A673 (cell line): ENCODE measurements at regions not wholly inside any gene's neighbourhood (a gene's known extent, or its start where the extent isn't known, plus 50 kb on each side); places are given as distances from the start of the nearest gene placed in this dataset.

Experiments
- BruUV-seq: library from RNA; stranded (reverse); fragments of 400-500 nt; replicated peaks from 2 replicates; lab custom pipeline; 2021; lab: Mats Ljungman, UMichigan
- CTCF ChIA-PET: fragments of 300-600 bp; sonication (Branson Sonifier 250); formaldehyde crosslinking; loops from one replicate; lab custom pipeline; 2022; ENCODE audit warnings: antibody characterized with exemption; lab: Charles Lee
- POLR2A ChIA-PET: fragments of 300-600 bp; sonication (Branson Sonifier 250); formaldehyde crosslinking; loops from one replicate; lab custom pipeline; 2022; ENCODE audit warnings: antibody characterized with exemption; ENCODE audit not compliant: low non-redundant PET; lab: Charles Lee
- DNase-seq: peaks from one replicate; pipeline ENCODE4 v3.0.0-alpha.2; 2015; ENCODE audit warnings: low spot score
- H3K27ac ChIP-seq: fragments of 200-600 bp; sonication (generic); 2 replicates; pipeline ENCODE4 v1.5.1; 2016; ENCODE audit warnings: mixed run types, low read depth, mild to moderate bottlenecking, mixed read lengths, antibody characterized with exemption, low read length; ENCODE audit not compliant: poor library complexity, severe bottlenecking
- H3K27me3 ChIP-seq: fragments of 200-600 bp; sonication (generic); replicated peaks from 2 replicates; pipeline ENCODE4 v1.6.1; 2017; ENCODE audit warnings: mixed run types, low read depth, mild to moderate bottlenecking, mixed read lengths, antibody characterized with exemption, low read length; ENCODE audit not compliant: insufficient read depth, poor library complexity
- H3K36me3 ChIP-seq: fragments of 200-600 bp; sonication (generic); 2 replicates; pipeline ENCODE4 v1.6.1; 2016; ENCODE audit warnings: mixed run types, mild to moderate bottlenecking, mixed read lengths, antibody characterized with exemption, low read length; ENCODE audit not compliant: insufficient read depth, poor library complexity, severe bottlenecking
- H3K4me1 ChIP-seq: fragments of 200-600 bp; sonication (generic); 2 replicates; pipeline ENCODE4 v1.6.1; 2017; ENCODE audit warnings: mixed run types, mild to moderate bottlenecking, mixed read lengths, antibody characterized with exemption, low read length; ENCODE audit not compliant: insufficient read depth, poor library complexity, severe bottlenecking
- H3K4me3 ChIP-seq: fragments of 200-600 bp; sonication (generic); 2 replicates; pipeline ENCODE4 v1.5.1; 2016; ENCODE audit warnings: low read depth, mixed run types, mild to moderate bottlenecking, mixed read lengths, low read length; ENCODE audit not compliant: poor library complexity, severe bottlenecking
- H3K9me3 ChIP-seq: fragments of 200-600 bp; sonication (generic); 2 replicates; pipeline ENCODE4 v1.6.1; 2016; ENCODE audit warnings: mixed run types, low read depth, mild to moderate bottlenecking, mixed read lengths, antibody characterized with exemption, low read length; ENCODE audit not compliant: poor library complexity, severe bottlenecking
- CTCF ChIP-seq: fragments of 300-800, 200-600 bp; sonication (generic); conservative IDR thresholded peaks from 2 replicates; pipeline ENCODE4 v1.5.1; 2017; ENCODE audit warnings: low read depth, mild to moderate bottlenecking, antibody characterized with exemption, low read length, moderate library complexity, mixed read lengths
- EZH2 ChIP-seq: fragments of 200-600 bp; sonication (generic); IDR thresholded peaks from 2 replicates; pipeline ENCODE4 v1.6.1; 2017; ENCODE audit warnings: borderline replicate concordance, low read depth, mild to moderate bottlenecking, mixed read lengths, antibody characterized with exemption, low read length; ENCODE audit not compliant: poor library complexity, severe bottlenecking
- intact Hi-C: fragments of 100-400 bp; cut with micrococcal nuclease; formaldehyde crosslinking; loops from one replicate; pipeline ENCODE4 v1.10.0; 2022; ENCODE audit not compliant: unreplicated experiment

- no peak for DNase-seq
- H3K27me3 ChIP-seq, result no peaks in the 10 kb centered on the region
- ChIA-PET POLR2A (no interaction called here), CTCF (no interaction called here)
- no peaks in the 10 kb centered on the region for H3K9me3 ChIP-seq
- TF ChIP-seq CTCF, result no peak
- no peak for TF ChIP-seq EZH2
- no peaks in the 10 kb centered on the region for H3K36me3 ChIP-seq
- no peak overlapping the region for H3K4me3 ChIP-seq
- H3K27ac ChIP-seq, result no peak overlapping the region
- BruUV-seq, result no TSS peak
- intact Hi-C loops, result no loop called here
- H3K4me1 ChIP-seq, result no peaks in the 10 kb centered on the region
Measured at GRCh38 chr7:85587785-85588184, 400.9 kb upstream of the SEMA3D start.

- intact Hi-C loops, result no loop called here
- no peaks in the 10 kb centered on the region for H3K9me3 ChIP-seq
- no TSS peak for BruUV-seq
- no peaks in the 10 kb centered on the region for H3K27me3 ChIP-seq
- no peaks in the 10 kb centered on the region for H3K4me1 ChIP-seq
- no peak for TF ChIP-seq CTCF
- TF ChIP-seq EZH2, result no peak
- H3K36me3 ChIP-seq, result no peaks in the 10 kb centered on the region
- H3K27ac ChIP-seq, result no peak overlapping the region
- ChIA-PET CTCF (no interaction called here), POLR2A (no interaction called here)
- DNase-seq, result no peak
- no peak overlapping the region for H3K4me3 ChIP-seq
Measured at GRCh38 chr7:85586091-85586490, 399.2 kb upstream of the SEMA3D start.

GRCh38 chr7:85583131-85583953, 396.5 kb upstream of the SEMA3D start:
- H3K4me3 ChIP-seq, result no peak overlapping the region
- ChIA-PET POLR2A (no interaction called here), CTCF (no interaction called here)
- TF ChIP-seq EZH2 (no peak), CTCF (no peak)
- H3K4me1 ChIP-seq, result no peaks in the 10 kb centered on the region
- H3K27me3 ChIP-seq, result no peaks in the 10 kb centered on the region
- H3K27ac ChIP-seq, result no peak overlapping the region
- H3K9me3 ChIP-seq, result no peaks in the 10 kb centered on the region
- no peaks in the 10 kb centered on the region for H3K36me3 ChIP-seq
- no TSS peak for BruUV-seq
- intact Hi-C loops, result no loop called here
- DNase-seq, result no peak
